ENCODE measurements at regions not wholly inside any gene's neighbourhood (a gene's known extent, or its start where the extent isn't known, plus 50 kb on each side); places are given as distances from the start of the nearest gene placed in this dataset.

- no peak for DNase-seq
- H3K36me3 ChIP-seq (ENCODE audit: control insufficient read depth, insufficient read depth, low read length), result no peaks in the 10 kb centered on the region
- H3K4me3 ChIP-seq (ENCODE audit: low read depth, low read length), result no peak overlapping the region
- Mint-ChIP-seq H3K9me3 (peaks cover 0 to 10% (median 4%) of the 10 kb centered on the region in 7 donors), H3K4me1 (no peaks in the 10 kb centered on the region), H3K27ac (no peak overlapping the region), H3K36me3 (no peaks in the 10 kb centered on the region), H3K27me3 (no peaks in the 10 kb centered on the region), H3K4me3 (no peak overlapping the region)
- no peaks in the 10 kb centered on the region for H3K27me3 ChIP-seq (ENCODE audit: control insufficient read depth, insufficient read depth, low read length)
- H3K9me3 ChIP-seq (ENCODE audit: control insufficient read depth in 2 of 2, low read length in 2 of 2), result no peaks in the 10 kb centered on the region
- ATAC-seq (ENCODE audit: low read depth in 2 of 2), result no peak
- H3K27ac ChIP-seq (ENCODE audit: insufficient read depth, low read length, poor library complexity, severe bottlenecking), result no peak overlapping the region
- H3K4me1 ChIP-seq (ENCODE audit: control insufficient read depth, insufficient read depth, low read length, poor library complexity, severe bottlenecking), result no peaks in the 10 kb centered on the region
Observed at GRCh38 chr5:120982351-120982750, 518.3 kb downstream of the PRR16 start.

GRCh38 chr5:120985526-120985925 lies 521.4 kb downstream of the PRR16 start:
- DNase-seq (no peak), ATAC-seq (ENCODE audit: low read depth in 2 of 2) (no peak)
- no peaks in the 10 kb centered on the region for H3K9me3 ChIP-seq (ENCODE audit: control insufficient read depth in 2 of 2, low read length in 2 of 2)
- H3K9me3 Mint-ChIP-seq, result peaks cover 0 to 10% (median 2%) of the 10 kb centered on the region in 7 donors
- no peaks in the 10 kb centered on the region for H3K36me3 Mint-ChIP-seq
- no peak overlapping the region for H3K27ac ChIP-seq (ENCODE audit: insufficient read depth, low read length, poor library complexity, severe bottlenecking)
- no peak overlapping the region for H3K27ac Mint-ChIP-seq
- no peaks in the 10 kb centered on the region for H3K36me3 ChIP-seq (ENCODE audit: control insufficient read depth, insufficient read depth, low read length)
- H3K27me3 ChIP-seq (ENCODE audit: control insufficient read depth, insufficient read depth, low read length), result no peaks in the 10 kb centered on the region
- no peak overlapping the region for H3K4me3 Mint-ChIP-seq
- H3K4me3 ChIP-seq (ENCODE audit: low read depth, low read length), result no peak overlapping the region
- no peaks in the 10 kb centered on the region for H3K27me3 Mint-ChIP-seq
- H3K4me1 ChIP-seq (ENCODE audit: control insufficient read depth, insufficient read depth, low read length, poor library complexity, severe bottlenecking), result no peaks in the 10 kb centered on the region
- H3K4me1 Mint-ChIP-seq, result no peaks in the 10 kb centered on the region

- Histone ChIP-seq H3K4me1 (ENCODE audit: control insufficient read depth, insufficient read depth, low read length, poor library complexity, severe bottlenecking) (no peaks in the 10 kb centered on the region), H3K27ac (ENCODE audit: insufficient read depth, low read length, poor library complexity, severe bottlenecking) (no peak overlapping the region), H3K36me3 (ENCODE audit: control insufficient read depth, insufficient read depth, low read length) (no peaks in the 10 kb centered on the region), H3K4me3 (ENCODE audit: low read depth, low read length) (no peak overlapping the region), H3K9me3 (ENCODE audit: control insufficient read depth in 2 of 2, low read length in 2 of 2) (no peaks in the 10 kb centered on the region), H3K27me3 (ENCODE audit: control insufficient read depth, insufficient read depth, low read length) (no peaks in the 10 kb centered on the region)
- Mint-ChIP-seq H3K27ac (no peak overlapping the region), H3K4me3 (no peak overlapping the region), H3K36me3 (no peaks in the 10 kb centered on the region), H3K27me3 (no peaks in the 10 kb centered on the region), H3K4me1 (no peaks in the 10 kb centered on the region), H3K9me3 (peaks cover 0 to 14% (median 4%) of the 10 kb centered on the region in 7 donors)
- DNase-seq (no peak), ATAC-seq (ENCODE audit: low read depth in 2 of 2) (no peak)
Observed at GRCh38 chr5:120988491-120988890, 524.4 kb downstream of the PRR16 start.

GRCh38 chr5:120988941-120989340 lies 524.8 kb downstream of the PRR16 start:
- Histone ChIP-seq H3K27me3 (ENCODE audit: control insufficient read depth, insufficient read depth, low read length) (no peaks in the 10 kb centered on the region), H3K36me3 (ENCODE audit: control insufficient read depth, insufficient read depth, low read length) (no peaks in the 10 kb centered on the region), H3K9me3 (ENCODE audit: control insufficient read depth in 2 of 2, low read length in 2 of 2) (no peaks in the 10 kb centered on the region), H3K4me1 (ENCODE audit: control insufficient read depth, insufficient read depth, low read length, poor library complexity, severe bottlenecking) (no peaks in the 10 kb centered on the region), H3K4me3 (ENCODE audit: low read depth, low read length) (no peak overlapping the region), H3K27ac (ENCODE audit: insufficient read depth, low read length, poor library complexity, severe bottlenecking) (no peak overlapping the region)
- peaks cover 0 to 14% (median 4%) of the 10 kb centered on the region in 7 donors for H3K9me3 Mint-ChIP-seq
- H3K4me3 Mint-ChIP-seq, result no peak overlapping the region
- H3K27ac Mint-ChIP-seq, result no peak overlapping the region
- no peaks in the 10 kb centered on the region for H3K27me3 Mint-ChIP-seq
- ATAC-seq (ENCODE audit: low read depth in 2 of 2), result no peak
- no peaks in the 10 kb centered on the region for H3K4me1 Mint-ChIP-seq
- DNase-seq, result no peak
- no peaks in the 10 kb centered on the region for H3K36me3 Mint-ChIP-seq

- H3K36me3 ChIP-seq (ENCODE audit: control insufficient read depth, insufficient read depth, low read length), result no peaks in the 10 kb centered on the region
- H3K27me3 Mint-ChIP-seq, result no peaks in the 10 kb centered on the region
- no peaks in the 10 kb centered on the region for H3K4me1 ChIP-seq (ENCODE audit: control insufficient read depth, insufficient read depth, low read length, poor library complexity, severe bottlenecking)
- DNase-seq, result no peak
- no peaks in the 10 kb centered on the region for H3K27me3 ChIP-seq (ENCODE audit: control insufficient read depth, insufficient read depth, low read length)
- no peak overlapping the region for H3K27ac Mint-ChIP-seq
- no peak overlapping the region for H3K4me3 Mint-ChIP-seq
- no peak for ATAC-seq (ENCODE audit: low read depth in 2 of 2)
- H3K27ac ChIP-seq (ENCODE audit: insufficient read depth, low read length, poor library complexity, severe bottlenecking), result no peak overlapping the region
- H3K36me3 Mint-ChIP-seq, result no peaks in the 10 kb centered on the region
- no peaks in the 10 kb centered on the region for H3K4me1 Mint-ChIP-seq
- H3K9me3 Mint-ChIP-seq, result peaks cover 1 to 6% (median 3%) of the 10 kb centered on the region in 7 donors
- no peaks in the 10 kb centered on the region for H3K9me3 ChIP-seq (ENCODE audit: control insufficient read depth in 2 of 2, low read length in 2 of 2)
- no peak overlapping the region for H3K4me3 ChIP-seq (ENCODE audit: low read depth, low read length)
Observed at GRCh38 chr5:120991569-120991968, 527.5 kb downstream of the PRR16 start.

- Histone ChIP-seq H3K36me3 (ENCODE audit: control insufficient read depth, insufficient read depth, low read length) (no peaks in the 10 kb centered on the region), H3K4me3 (ENCODE audit: low read depth, low read length) (no peak overlapping the region), H3K27ac (ENCODE audit: insufficient read depth, low read length, poor library complexity, severe bottlenecking) (no peak overlapping the region), H3K27me3 (ENCODE audit: control insufficient read depth, insufficient read depth, low read length) (no peaks in the 10 kb centered on the region), H3K4me1 (ENCODE audit: control insufficient read depth, insufficient read depth, low read length, poor library complexity, severe bottlenecking) (no peaks in the 10 kb centered on the region), H3K9me3 (ENCODE audit: control insufficient read depth in 2 of 2, low read length in 2 of 2) (no peaks in the 10 kb centered on the region)
- no peak overlapping the region for H3K27ac Mint-ChIP-seq
- DNase-seq, result no peak
- no peaks in the 10 kb centered on the region for H3K36me3 Mint-ChIP-seq
- H3K4me3 Mint-ChIP-seq, result no peak overlapping the region
- no peaks in the 10 kb centered on the region for H3K4me1 Mint-ChIP-seq
- ATAC-seq (ENCODE audit: low read depth in 2 of 2), result no peak
- H3K27me3 Mint-ChIP-seq, result no peaks in the 10 kb centered on the region
- H3K9me3 Mint-ChIP-seq, result peaks cover 2 to 6% (median 4%) of the 10 kb centered on the region in 7 donors
Observed at GRCh38 chr5:120994112-120994511, 530.0 kb downstream of the PRR16 start.

GRCh38 chr5:120999550-120999949 lies 535.5 kb downstream of the PRR16 start:
- Mint-ChIP-seq H3K4me1 (no peaks in the 10 kb centered on the region), H3K9me3 (peaks cover 0 to 6% (median 2%) of the 10 kb centered on the region in 7 donors), H3K27me3 (no peaks in the 10 kb centered on the region), H3K4me3 (no peak overlapping the region), H3K27ac (no peak overlapping the region), H3K36me3 (no peaks in the 10 kb centered on the region)
- Histone ChIP-seq H3K36me3 (ENCODE audit: control insufficient read depth, insufficient read depth, low read length) (no peaks in the 10 kb centered on the region), H3K4me3 (ENCODE audit: low read depth, low read length) (no peak overlapping the region), H3K9me3 (ENCODE audit: control insufficient read depth in 2 of 2, low read length in 2 of 2) (peaks cover 0 to 1% of the 10 kb centered on the region in 2 experiments), H3K27me3 (ENCODE audit: control insufficient read depth, insufficient read depth, low read length) (no peaks in the 10 kb centered on the region), H3K4me1 (ENCODE audit: control insufficient read depth, insufficient read depth, low read length, poor library complexity, severe bottlenecking) (no peaks in the 10 kb centered on the region), H3K27ac (ENCODE audit: insufficient read depth, low read length, poor library complexity, severe bottlenecking) (no peak overlapping the region)
- ATAC-seq (ENCODE audit: low read depth in 2 of 2) (no peak), DNase-seq (no peak)

- no peak overlapping the region for H3K4me3 Mint-ChIP-seq
- no peaks in the 10 kb centered on the region for H3K27me3 Mint-ChIP-seq
- no peaks in the 10 kb centered on the region for H3K4me1 Mint-ChIP-seq
- Histone ChIP-seq H3K4me1 (ENCODE audit: control insufficient read depth, insufficient read depth, low read length, poor library complexity, severe bottlenecking) (no peaks in the 10 kb centered on the region), H3K36me3 (ENCODE audit: control insufficient read depth, insufficient read depth, low read length) (no peaks in the 10 kb centered on the region), H3K27ac (ENCODE audit: insufficient read depth, low read length, poor library complexity, severe bottlenecking) (no peak overlapping the region), H3K27me3 (ENCODE audit: control insufficient read depth, insufficient read depth, low read length) (no peaks in the 10 kb centered on the region), H3K9me3 (ENCODE audit: control insufficient read depth in 2 of 2, low read length in 2 of 2) (no peaks in the 10 kb centered on the region), H3K4me3 (ENCODE audit: low read depth, low read length) (no peak overlapping the region)
- ATAC-seq (ENCODE audit: low read depth in 2 of 2) (no peak), DNase-seq (no peak)
- H3K27ac Mint-ChIP-seq, result peak overlapping the region in 1 of 3 donors; percentile 26
- peaks cover 0 to 9% (median 0%) of the 10 kb centered on the region in 7 donors for H3K9me3 Mint-ChIP-seq
- no peaks in the 10 kb centered on the region for H3K36me3 Mint-ChIP-seq
Observed at GRCh38 chr5:121006217-121006616, 542.1 kb downstream of the PRR16 start.
